Hepatocyte (in vitro differentiated cells): ENCODE measurements at regions not wholly inside any gene's neighbourhood (a gene's known extent, or its start where the extent isn't known, plus 50 kb on each side); places are given as distances from the start of the nearest gene placed in this dataset.

Experiments used
- EZH2 ChIP-seq: fragments of 200-600 bp; sonication (generic); IDR thresholded peaks from 2 replicates; pipeline ENCODE4 v1.6.1; 2016; ENCODE audit warnings: antibody characterized with exemption, mild to moderate bottlenecking, borderline replicate concordance
- EZH2phosphoT487 ChIP-seq: fragments of 200-600 bp; sonication (generic); IDR thresholded peaks from one replicate; pipeline ENCODE4 v1.6.1; 2018; ENCODE audit warnings: antibody characterized with exemption, mild to moderate bottlenecking, low read depth, moderate library complexity; ENCODE audit not compliant: unreplicated experiment, severe bottlenecking
- TF ChIP-seq, protein P1 (sequence below): fragments of 200-600 bp; sonication (generic); IDR thresholded peaks from 2 replicates; pipeline ENCODE4 v1.5.1; 2016; ENCODE audit warnings: antibody characterized with exemption, mild to moderate bottlenecking; ENCODE audit not compliant: poor library complexity

- TF ChIP-seq, protein P1, sequence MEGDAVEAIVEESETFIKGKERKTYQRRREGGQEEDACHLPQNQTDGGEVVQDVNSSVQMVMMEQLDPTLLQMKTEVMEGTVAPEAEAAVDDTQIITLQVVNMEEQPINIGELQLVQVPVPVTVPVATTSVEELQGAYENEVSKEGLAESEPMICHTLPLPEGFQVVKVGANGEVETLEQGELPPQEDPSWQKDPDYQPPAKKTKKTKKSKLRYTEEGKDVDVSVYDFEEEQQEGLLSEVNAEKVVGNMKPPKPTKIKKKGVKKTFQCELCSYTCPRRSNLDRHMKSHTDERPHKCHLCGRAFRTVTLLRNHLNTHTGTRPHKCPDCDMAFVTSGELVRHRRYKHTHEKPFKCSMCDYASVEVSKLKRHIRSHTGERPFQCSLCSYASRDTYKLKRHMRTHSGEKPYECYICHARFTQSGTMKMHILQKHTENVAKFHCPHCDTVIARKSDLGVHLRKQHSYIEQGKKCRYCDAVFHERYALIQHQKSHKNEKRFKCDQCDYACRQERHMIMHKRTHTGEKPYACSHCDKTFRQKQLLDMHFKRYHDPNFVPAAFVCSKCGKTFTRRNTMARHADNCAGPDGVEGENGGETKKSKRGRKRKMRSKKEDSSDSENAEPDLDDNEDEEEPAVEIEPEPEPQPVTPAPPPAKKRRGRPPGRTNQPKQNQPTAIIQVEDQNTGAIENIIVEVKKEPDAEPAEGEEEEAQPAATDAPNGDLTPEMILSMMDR: no peak
- TF ChIP-seq EZH2: no peak
- no peak for TF ChIP-seq EZH2phosphoT487
These were observed 94.5 kb downstream of the TMX1 start for GRCh38 chr14:51334566-51334965.
